CD4-positive, alpha-beta T cell treated with Interleukin-17A for 4 hours (primary cell): ENCODE measurements at regions not wholly inside any gene's neighbourhood (a gene's known extent, or its start where the extent isn't known, plus 50 kb on each side); places are given as distances from the start of the nearest gene placed in this dataset.
"Not testable (repeated sequence)": the region's sequence is repeated elsewhere in the genome, so short reads cannot be mapped to it uniquely, and the experiment has no call there.

Experiments
- DNase-seq: peaks from one replicate; pipeline ENCODE4 v3.0.0-alpha.2; 2020; ENCODE audit warnings: mixed read lengths

GRCh38 chr6:15132167-15132566 is 113.7 kb upstream of the JARID2 start:
- DNase-seq = no peak

- DNase-seq = no peak
These were observed 112.8 kb upstream of the JARID2 start for GRCh38 chr6:15132854-15133670.

DNA sequence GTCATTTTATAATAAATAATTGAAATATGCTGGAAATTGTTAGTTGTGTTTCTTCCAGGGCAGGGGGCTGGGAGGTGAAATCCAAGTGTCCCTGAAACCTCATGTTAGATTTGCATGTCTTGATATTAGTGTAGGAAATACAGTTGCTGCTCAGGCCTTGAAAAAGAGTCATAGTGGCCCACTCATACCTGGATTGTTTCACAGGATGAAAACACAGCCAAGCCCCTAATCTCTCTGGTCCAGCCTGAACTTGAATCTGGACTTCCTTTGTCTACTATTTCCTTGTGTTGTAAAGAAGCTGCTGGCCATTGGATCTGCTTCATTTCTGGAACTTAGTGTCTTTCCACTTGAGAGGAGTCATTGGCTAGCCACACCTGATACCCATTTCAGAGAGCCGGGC is 108.8 kb upstream of the JARID2 start:
- no peak for DNase-seq

DNA sequence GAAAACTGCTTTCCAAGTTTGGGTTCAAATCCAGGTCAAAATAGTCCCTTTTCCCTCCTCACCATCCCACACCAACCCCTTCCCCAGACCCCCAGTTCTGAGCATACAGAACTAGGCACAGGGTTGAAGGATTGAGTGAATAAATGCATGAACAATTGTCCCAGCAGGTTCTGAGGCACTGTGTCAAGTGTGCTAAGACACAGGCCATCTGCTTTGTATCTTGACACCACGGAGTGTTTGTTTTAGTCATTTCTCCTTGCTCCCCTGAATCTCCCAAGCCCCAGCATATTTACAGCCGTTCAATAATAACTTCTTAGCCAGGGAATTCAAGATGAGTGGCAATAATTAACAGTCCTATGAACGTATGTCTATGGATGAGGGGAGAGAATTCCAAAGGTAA is 102.8 kb upstream of the JARID2 start:
- DNase-seq = no peak

- no peak for DNase-seq
These were observed 102.3 kb upstream of the JARID2 start for GRCh38 chr6:15143540-15143939.

- no peak for DNase-seq
These were observed 100.0 kb upstream of the JARID2 start for GRCh38 chr6:15145821-15146220.

GRCh38 chr6:15147827-15148226 is 98.0 kb upstream of the JARID2 start:
- DNase-seq = no peak

- DNase-seq = no peak
These were observed 97.4 kb upstream of the JARID2 start for GRCh38 chr6:15148356-15148946.

- no peak for DNase-seq
These were observed 95.7 kb upstream of the JARID2 start for GRCh38 chr6:15150207-15150606.

- DNase-seq = no peak
These were observed 93.2 kb upstream of the JARID2 start for GRCh38 chr6:15152700-15153099.

DNA sequence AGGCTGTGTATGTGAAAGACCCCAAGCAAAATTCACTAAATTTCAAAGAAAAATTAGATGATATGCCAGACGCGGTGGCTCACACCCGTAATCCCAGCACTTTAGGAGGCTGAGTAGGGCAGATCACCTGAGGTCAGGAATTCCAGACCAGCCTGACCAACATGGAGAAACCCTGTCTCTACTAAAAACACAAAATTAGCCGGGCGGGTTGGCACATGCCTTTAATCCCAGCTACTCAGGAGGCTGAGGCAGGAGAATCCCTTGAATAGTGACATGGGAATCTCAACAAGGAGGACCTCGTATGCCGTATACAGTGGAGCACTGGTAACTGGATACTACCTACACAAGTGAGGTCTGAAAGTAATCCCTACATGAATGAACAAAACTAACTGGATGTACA is 92.7 kb upstream of the JARID2 start:
- DNase-seq = no peak

DNA sequence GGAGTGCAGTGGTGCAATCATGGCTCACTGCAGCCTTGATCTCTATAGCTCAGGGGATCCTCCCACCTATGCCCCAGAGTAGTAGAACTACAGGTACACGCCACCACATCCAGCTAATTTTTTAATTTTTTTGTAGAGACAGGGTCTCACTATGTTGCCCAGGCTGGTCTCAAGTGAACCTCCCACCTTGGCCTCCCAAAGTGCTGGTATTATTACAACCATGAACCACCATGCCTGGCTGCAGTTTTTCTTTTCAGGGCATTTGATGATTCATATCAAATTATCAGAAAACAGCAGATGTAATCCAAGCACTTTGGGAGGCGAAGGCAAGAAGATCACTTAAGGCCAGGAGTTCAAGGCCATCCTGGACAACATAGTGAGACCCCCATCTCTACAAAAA is 88.4 kb upstream of the JARID2 start:
- DNase-seq = no peak

DNA sequence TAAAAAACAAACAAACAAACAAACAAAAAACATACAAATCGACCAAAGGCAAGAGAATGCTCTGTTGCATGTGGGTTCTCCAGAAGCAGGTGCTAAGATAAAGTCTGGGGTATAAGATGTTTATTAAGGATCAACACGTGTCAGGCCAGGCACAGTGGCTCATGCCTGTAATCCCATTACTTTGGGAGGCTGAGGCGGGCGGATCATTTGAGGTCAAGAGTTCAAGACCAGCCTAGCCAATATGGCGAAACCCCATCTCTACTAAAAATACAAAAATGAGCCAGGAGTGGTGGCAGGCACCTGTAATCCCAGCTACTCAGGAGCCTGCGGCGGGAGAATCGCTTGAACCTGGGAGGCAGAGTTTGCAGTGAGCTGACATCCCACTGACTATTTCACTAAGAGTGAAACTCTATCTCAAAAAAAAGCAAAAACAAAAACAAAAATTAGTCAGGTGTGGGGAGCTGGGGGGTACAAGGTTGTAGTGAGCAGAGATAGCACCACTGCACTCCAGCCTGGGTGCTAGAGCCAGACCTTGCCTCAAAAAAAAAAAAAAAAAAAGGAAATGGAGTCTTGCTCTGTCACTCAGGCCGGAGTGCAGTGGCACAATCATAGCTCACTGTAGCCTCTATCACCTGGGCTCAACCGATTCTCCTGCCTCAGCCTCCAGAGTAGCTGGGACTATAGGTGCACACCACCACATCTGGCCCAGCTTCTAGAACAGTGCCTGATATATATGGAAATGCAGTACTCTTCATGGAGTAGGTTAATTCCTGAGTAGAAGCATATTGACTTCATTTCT is 86.8 kb upstream of the JARID2 start:
- DNase-seq = no peak

- DNase-seq = no peak
These were observed 85.1 kb upstream of the JARID2 start for GRCh38 chr6:15160812-15161211.

DNA sequence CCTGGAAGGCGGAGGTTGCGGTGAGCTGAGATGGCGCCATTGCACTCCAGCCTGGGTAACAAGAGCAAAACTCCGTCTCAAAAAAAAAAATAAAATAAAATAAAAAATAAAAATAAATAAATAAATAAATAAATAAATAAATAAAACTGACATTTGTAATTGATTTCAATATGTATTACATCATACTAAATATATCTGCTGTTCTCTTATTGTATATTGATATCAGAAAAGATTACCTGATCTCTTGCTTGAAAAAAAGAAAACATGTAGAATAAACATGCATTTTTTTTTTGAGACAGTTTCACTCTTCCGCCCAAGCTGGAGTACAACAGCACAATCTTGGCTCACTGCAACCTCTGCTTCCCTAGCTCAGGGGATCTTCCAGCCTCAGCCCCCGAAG is 81.0 kb upstream of the JARID2 start:
- DNase-seq = not testable (repeated sequence)

GRCh38 chr6:15166121-15166520 is 79.7 kb upstream of the JARID2 start:
- no peak for DNase-seq

DNA sequence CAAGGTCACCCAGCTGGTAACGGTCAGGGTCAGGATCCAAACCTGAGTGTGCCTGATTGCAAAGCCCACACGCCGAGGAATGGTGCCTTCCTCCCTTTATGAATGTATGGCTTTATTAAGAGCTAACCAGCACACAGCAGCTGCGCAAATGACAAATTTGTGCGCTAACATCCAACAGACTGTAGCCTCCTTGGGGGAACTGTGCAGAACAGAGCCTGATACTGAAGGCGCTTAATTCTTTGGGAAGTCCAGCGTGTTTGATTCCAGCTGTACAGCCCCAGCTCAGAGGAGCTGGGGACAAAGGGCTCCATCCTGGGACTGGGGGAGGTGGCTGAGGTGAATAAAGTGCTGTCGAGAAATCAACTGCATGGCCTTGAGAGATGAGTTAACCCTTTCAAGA is 75.7 kb upstream of the JARID2 start:
- no peak for DNase-seq

GRCh38 chr6:15171026-15171425 is 74.8 kb upstream of the JARID2 start:
- DNase-seq = no peak

GRCh38 chr6:15176816-15177370 is 69.0 kb upstream of the JARID2 start:
- no peak for DNase-seq

DNA sequence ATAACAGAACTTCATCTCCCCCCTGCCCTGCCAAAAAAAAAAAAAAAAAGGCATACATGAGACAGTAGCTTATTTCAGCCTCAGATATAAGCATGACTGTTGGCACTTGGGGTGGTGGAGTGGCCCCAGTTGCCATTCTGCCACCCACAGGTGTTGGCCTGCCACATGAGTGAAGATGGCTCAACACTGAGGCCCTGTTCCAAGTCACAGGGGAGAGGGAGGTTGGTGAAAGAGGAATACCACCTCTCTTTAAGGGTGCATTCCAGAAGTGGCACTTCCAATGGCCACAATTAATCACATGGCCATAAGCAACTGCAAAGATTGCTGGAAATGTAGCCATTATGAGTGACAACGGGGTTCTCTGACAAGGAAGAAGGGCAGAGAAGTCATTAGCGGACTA is 61.9 kb upstream of the JARID2 start:
- peak; percentile 4 for DNase-seq

GRCh38 chr6:15184441-15184861 is 61.4 kb upstream of the JARID2 start:
- peak; percentile 20 for DNase-seq

DNA sequence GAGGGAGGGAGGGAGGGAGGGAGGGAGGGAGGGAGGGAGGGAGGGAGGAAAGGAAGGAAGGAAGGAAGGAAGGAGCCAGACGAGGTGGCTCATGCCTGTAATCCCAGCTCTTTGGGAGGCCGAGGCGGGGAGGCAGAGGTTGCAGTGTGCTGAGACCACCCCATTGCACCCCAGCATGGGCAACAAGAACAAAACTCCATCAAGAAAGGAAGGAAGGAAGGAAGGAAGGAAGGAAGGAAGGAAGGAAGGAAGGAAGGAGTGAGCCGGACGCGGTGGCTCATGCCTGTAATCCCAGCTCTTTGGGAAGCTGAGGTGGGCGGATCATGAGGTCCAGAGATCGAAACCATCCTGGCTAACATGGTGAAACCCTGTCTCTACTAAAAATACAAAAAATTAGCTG is 60.8 kb upstream of the JARID2 start:
- not testable (repeated sequence) for DNase-seq

- DNase-seq = not testable (repeated sequence)
These were observed 52.4 kb upstream of the JARID2 start for GRCh38 chr6:15193451-15193850.

DNA sequence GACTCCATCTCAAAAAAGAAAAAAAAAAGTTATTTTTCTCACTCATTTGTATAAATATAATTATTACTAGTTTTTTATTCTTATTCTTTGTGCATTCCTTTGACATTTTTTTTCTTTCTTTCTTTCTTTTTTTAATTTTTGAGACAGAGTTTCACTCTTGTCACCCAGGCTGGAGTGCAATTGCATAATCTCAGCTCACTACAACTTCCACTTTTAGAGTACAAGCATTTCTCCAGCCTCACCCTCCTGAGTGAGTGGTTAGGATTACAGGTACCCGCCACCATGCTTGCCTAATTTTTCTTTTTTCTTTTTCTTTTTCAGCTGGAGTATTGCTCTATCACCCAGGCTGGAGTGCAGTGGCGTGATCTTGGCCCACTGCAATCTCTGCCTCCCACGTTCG is 51.4 kb upstream of the JARID2 start:
- DNase-seq = no peak
